Bronchial epithelial cell (primary cell): ENCODE measurements at regions not wholly inside any gene's neighbourhood (a gene's known extent, or its start where the extent isn't known, plus 50 kb on each side); places are given as distances from the start of the nearest gene placed in this dataset.

ENCODE experiments used
- DNase-seq: peaks from one replicate; pipeline ENCODE4 v3.0.0-alpha.2; 2010; ENCODE audit warnings: low read depth
- FAIRE-seq: peaks from 2 replicates; lab custom pipeline; 2011; peaks lifted over from hg19 to GRCh38; lab: Jason Lieb, UNC
- H3K27me3 ChIP-seq: 2 replicates; pipeline ENCODE4 v1.5.1; 2011; ENCODE audit warnings: low read length; ENCODE audit not compliant: control insufficient read depth, insufficient read depth
- H3K36me3 ChIP-seq: 2 replicates; pipeline ENCODE4 v1.5.1; 2011; ENCODE audit warnings: low read length; ENCODE audit not compliant: control insufficient read depth, insufficient read depth
- H3K4me3 ChIP-seq: 2 replicates; pipeline ENCODE4 v1.5.1; 2011; ENCODE audit warnings: mild to moderate bottlenecking, low read depth, low read length, control low read depth
- CTCF ChIP-seq: IDR thresholded peaks from 2 replicates; pipeline ENCODE4 v1.5.1; 2011; ENCODE audit warnings: mild to moderate bottlenecking, moderate library complexity, low read length, control low read depth, inconsistent platforms; ENCODE audit not compliant: insufficient read depth, severe bottlenecking

- Histone ChIP-seq H3K4me3 (no peak overlapping the region), H3K36me3 (no peaks in the 10 kb centered on the region), H3K27me3 (peaks cover 1% of the 10 kb centered on the region)
- TF ChIP-seq CTCF: no peak
- DNase-seq (no peak), FAIRE-seq (no peak)
Observed at GRCh38 chr7:131786204-131786603, 229.8 kb upstream of the PODXL start.

GRCh38 chr7:131778601-131779000 is 222.2 kb upstream of the PODXL start:
- Histone ChIP-seq H3K27me3 (no peaks in the 10 kb centered on the region), H3K36me3 (no peaks in the 10 kb centered on the region), H3K4me3 (no peak overlapping the region)
- FAIRE-seq: no peak
- no peak for DNase-seq
- TF ChIP-seq CTCF: no peak

GRCh38 chr7:131774419-131775220 is 218.2 kb upstream of the PODXL start:
- no peak overlapping the region for H3K4me3 ChIP-seq
- TF ChIP-seq CTCF: no peak
- FAIRE-seq (no peak), DNase-seq (peak; percentile 70)
- no peaks in the 10 kb centered on the region for H3K36me3 ChIP-seq
- H3K27me3 ChIP-seq: no peaks in the 10 kb centered on the region

- H3K27me3 ChIP-seq: no peaks in the 10 kb centered on the region
- no peak overlapping the region for H3K4me3 ChIP-seq
Observed at GRCh38 chr7:131773413-131773812, 217.0 kb upstream of the PODXL start.

GRCh38 chr7:131769241-131769640 is 212.8 kb upstream of the PODXL start:
- H3K4me3 ChIP-seq: no peak overlapping the region
- H3K27me3 ChIP-seq: no peaks in the 10 kb centered on the region
- no peak for TF ChIP-seq CTCF
- no peaks in the 10 kb centered on the region for H3K36me3 ChIP-seq
- DNase-seq (peak; percentile 87), FAIRE-seq (no peak)

More at GRCh38 chr7:131773413-131773812, 217.0 kb upstream of the PODXL start:
- FAIRE-seq: no peak
- peak; percentile 48 for DNase-seq
- no peaks in the 10 kb centered on the region for H3K36me3 ChIP-seq
- TF ChIP-seq CTCF: no peak
